OCI-LY3 (cell line): ENCODE measurements at regions not wholly inside any gene's neighbourhood (a gene's known extent, or its start where the extent isn't known, plus 50 kb on each side); places are given as distances from the start of the nearest gene placed in this dataset.
"Not testable (repeated sequence)": the region's sequence is repeated elsewhere in the genome, so short reads cannot be mapped to it uniquely, and the experiment has no call there.

Experiments
- H2AFZ ChIP-seq: fragments of 200-600, 300-600 bp; shearing (Covaris generic); 2 replicates; pipeline ENCODE4 v1.6.0; 2014; ENCODE audit warnings: antibody characterized with exemption, low read depth, low read length
- H3K27ac ChIP-seq: fragments of 200-600, 300-600 bp; sonication (generic); 2 replicates; pipeline ENCODE4 v1.5.1; 2014; ENCODE audit warnings: mild to moderate bottlenecking, low read length, moderate library complexity, mixed read lengths
- H3K27me3 ChIP-seq: fragments of 200-600, 300-600 bp; sonication (generic); 2 replicates; pipeline ENCODE4 v1.6.1; 2014; ENCODE audit warnings: low read depth, low read length, mixed read lengths
- H3K36me3 ChIP-seq: fragments of 200-600, 300-600 bp; sonication (generic); replicated peaks from 2 replicates; pipeline ENCODE3; 2014; ENCODE audit warnings: low read depth, low read length, mixed read lengths
- H3K4me1 ChIP-seq: fragments of 300-600, 200-600 bp; sonication (generic); 2 replicates; pipeline ENCODE4 v1.6.1; 2014; ENCODE audit warnings: low read length, mixed read lengths
- H3K4me2 ChIP-seq: fragments of 200-600, 300-600 bp; sonication (generic); 2 replicates; pipeline ENCODE4 v1.6.1; 2014; ENCODE audit warnings: low read length, mixed read lengths
- H3K4me3 ChIP-seq: fragments of 300-600, 200-600 bp; sonication (generic); 2 replicates; pipeline ENCODE4 v1.5.1; 2014; ENCODE audit warnings: antibody characterized with exemption, mild to moderate bottlenecking, low read length, moderate library complexity
- H3K79me2 ChIP-seq: fragments of 300-600, 200-600 bp; shearing (Covaris generic); 2 replicates; pipeline ENCODE4 v1.6.1; 2014; ENCODE audit warnings: mild to moderate bottlenecking, low read length, mixed read lengths
- H3K9ac ChIP-seq: fragments of 300-600, 200-600 bp; shearing (Covaris generic); 2 replicates; pipeline ENCODE4 v1.6.0; 2014; ENCODE audit warnings: mild to moderate bottlenecking, low read length, moderate library complexity
- H3K9me3 ChIP-seq: fragments of 200-600, 300-600 bp; shearing (Covaris generic); 2 replicates; pipeline ENCODE4 v1.6.1; 2014; ENCODE audit warnings: low read length, mixed read lengths; ENCODE audit not compliant: insufficient read depth
- H4K20me1 ChIP-seq: fragments of 200-600, 300-600 bp; sonication (generic); 2 replicates; pipeline ENCODE4 v1.6.1; 2016; ENCODE audit warnings: low read length, mixed read lengths; ENCODE audit not compliant: insufficient read depth
- CTCF ChIP-seq: fragments of 200-600, 300-600 bp; sonication (generic); IDR thresholded peaks from 2 replicates; pipeline ENCODE4 v1.5.1; 2014; ENCODE audit warnings: antibody characterized with exemption, low read length, low read depth
- EZH2phosphoT487 ChIP-seq: fragments of 200-600 bp; shearing (Covaris generic); IDR thresholded peaks from 2 replicates; pipeline ENCODE4 v1.6.1; 2018; ENCODE audit warnings: antibody characterized with exemption, mixed run types, low read depth

- Histone ChIP-seq H3K9ac (no peak overlapping the region), H3K27ac (no peak overlapping the region), H3K79me2 (no peaks in the 10 kb centered on the region), H3K36me3 (no peaks in the 10 kb centered on the region), H3K4me1 (no peaks in the 10 kb centered on the region), H3K27me3 (no peaks in the 10 kb centered on the region), H3K4me2 (no peak overlapping the region), H3K4me3 (no peak overlapping the region), H2AFZ (no peak overlapping the region), H3K9me3 (no peaks in the 10 kb centered on the region), H4K20me1 (no peaks in the 10 kb centered on the region)
- TF ChIP-seq EZH2phosphoT487 (no peak), CTCF (no peak)
Observed at GRCh38 chr17:45643591-45643990, 140.5 kb upstream of the CRHR1 start.

DNA sequence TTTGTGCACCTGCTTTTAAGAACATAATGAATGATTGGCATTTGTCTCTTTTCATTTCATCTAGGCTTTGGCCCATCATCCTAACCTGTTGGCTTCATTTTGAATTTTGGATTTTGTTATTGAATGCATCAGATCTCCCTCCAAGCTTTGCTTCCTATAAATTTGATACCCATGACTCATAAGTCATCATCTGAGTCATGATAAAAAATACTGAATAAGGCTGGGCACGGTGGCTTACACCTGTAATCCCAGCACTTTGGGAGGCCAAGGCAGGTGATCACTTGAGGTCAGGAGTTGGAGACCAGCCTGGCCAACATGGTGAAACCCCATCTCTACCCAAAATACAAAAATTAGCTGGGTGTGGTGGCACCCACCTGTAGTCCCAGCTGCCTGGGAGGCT, 139.5 kb upstream of the CRHR1 start:
- not testable (repeated sequence) for H3K4me2 ChIP-seq, H3K9ac ChIP-seq, H3K27ac ChIP-seq, H4K20me1 ChIP-seq, H3K27me3 ChIP-seq, H3K9me3 ChIP-seq, H3K79me2 ChIP-seq, H2AFZ ChIP-seq, H3K4me1 ChIP-seq, H3K4me3 ChIP-seq, H3K36me3 ChIP-seq

DNA sequence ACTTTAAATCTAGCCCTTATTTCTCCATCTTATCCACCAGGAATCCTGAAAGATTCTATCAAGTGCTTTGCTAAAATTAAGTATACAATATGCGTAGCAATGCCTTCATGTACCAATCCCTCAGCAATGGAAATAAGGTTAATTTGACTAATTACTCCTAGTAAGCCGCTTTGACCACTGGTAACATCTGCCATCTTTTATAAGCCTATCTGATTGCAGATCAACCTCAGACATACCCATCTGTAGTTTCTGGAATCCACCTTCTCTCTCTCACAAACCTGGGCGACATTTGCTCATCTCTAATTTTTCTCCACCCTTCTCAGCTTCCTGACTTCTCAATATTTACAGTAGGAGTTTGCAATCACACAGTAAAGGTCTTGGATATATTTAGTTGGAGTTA, 138.8 kb upstream of the CRHR1 start:
- no peaks in the 10 kb centered on the region for H4K20me1 ChIP-seq
- H3K27ac ChIP-seq = no peak overlapping the region
- no peaks in the 10 kb centered on the region for H3K27me3 ChIP-seq
- no peaks in the 10 kb centered on the region for H3K4me1 ChIP-seq
- H3K4me3 ChIP-seq = no peak overlapping the region
- H3K9ac ChIP-seq = no peak overlapping the region
- H2AFZ ChIP-seq = no peak overlapping the region
- no peaks in the 10 kb centered on the region for H3K36me3 ChIP-seq
- no peaks in the 10 kb centered on the region for H3K9me3 ChIP-seq
- H3K4me2 ChIP-seq = no peak overlapping the region
- H3K79me2 ChIP-seq = no peaks in the 10 kb centered on the region
- TF ChIP-seq EZH2phosphoT487 (no peak), CTCF (no peak)

DNA sequence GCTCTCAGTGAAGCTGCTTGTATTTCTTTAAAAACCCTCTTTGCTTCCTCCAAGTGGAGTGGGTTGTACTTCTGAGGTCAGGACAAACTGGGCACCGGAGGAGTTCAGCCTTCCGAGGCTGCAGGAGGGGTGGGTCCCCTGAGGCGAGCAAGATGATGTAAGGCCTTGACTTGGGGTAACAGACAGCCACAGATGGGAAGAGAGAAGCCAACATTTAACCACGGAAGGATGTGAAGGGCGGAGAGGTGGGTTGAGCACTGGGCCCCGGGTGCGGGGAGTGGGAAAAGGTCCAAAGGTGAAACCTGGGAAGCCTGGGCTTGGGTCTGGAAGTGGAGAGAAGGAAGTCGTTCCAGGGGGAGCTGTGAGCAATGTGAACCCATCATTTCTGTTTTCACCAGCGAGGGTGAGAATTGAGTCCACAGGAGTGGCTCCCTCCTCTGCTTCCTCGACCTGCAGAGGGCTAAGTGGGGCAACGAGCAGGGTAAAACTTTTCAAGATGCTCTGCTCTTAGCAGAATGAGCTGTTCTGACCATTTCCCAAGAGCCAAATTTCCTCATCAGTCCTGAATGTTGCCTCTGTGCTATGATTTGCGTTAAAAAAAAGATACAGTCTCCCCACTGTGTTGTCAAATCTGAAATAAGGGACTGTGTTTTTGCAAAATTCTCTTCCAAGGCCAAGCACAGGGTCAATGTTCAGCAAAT, 137.7 kb upstream of the CRHR1 start:
- H2AFZ ChIP-seq = no peak overlapping the region
- H3K36me3 ChIP-seq = no peaks in the 10 kb centered on the region
- H3K27me3 ChIP-seq = no peaks in the 10 kb centered on the region
- no peaks in the 10 kb centered on the region for H4K20me1 ChIP-seq
- H3K9me3 ChIP-seq = no peaks in the 10 kb centered on the region
- no peak overlapping the region for H3K4me3 ChIP-seq
- no peaks in the 10 kb centered on the region for H3K79me2 ChIP-seq
- TF ChIP-seq CTCF (no peak), EZH2phosphoT487 (no peak)
- H3K9ac ChIP-seq = no peak overlapping the region
- H3K4me1 ChIP-seq = no peaks in the 10 kb centered on the region
- H3K27ac ChIP-seq = no peak overlapping the region
- H3K4me2 ChIP-seq = no peak overlapping the region

DNA sequence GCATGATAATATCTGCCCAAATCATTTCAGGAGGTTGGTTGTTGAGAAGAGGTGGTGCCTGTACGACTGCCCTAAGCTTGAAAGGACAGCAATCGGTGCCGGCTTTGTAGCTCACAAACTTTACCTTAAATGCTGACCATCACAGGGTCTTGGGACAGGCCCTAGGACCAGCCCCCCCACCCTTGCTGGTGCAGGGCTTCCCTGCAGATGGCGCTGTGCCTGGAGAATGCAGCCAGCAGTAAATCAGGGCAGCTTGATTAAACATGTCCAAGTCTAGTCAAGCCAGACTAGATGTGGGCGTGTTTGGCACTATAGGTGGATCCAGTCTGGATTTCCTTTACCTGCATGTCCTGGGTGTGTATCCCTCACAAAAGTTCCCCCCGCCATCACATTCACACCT, 135.5 kb upstream of the CRHR1 start:
- TF ChIP-seq CTCF (peak; percentile 18), EZH2phosphoT487 (no peak)
- no peaks in the 10 kb centered on the region for H3K79me2 ChIP-seq
- no peak overlapping the region for H3K4me2 ChIP-seq
- no peaks in the 10 kb centered on the region for H3K27me3 ChIP-seq
- no peaks in the 10 kb centered on the region for H3K36me3 ChIP-seq
- no peak overlapping the region for H3K9ac ChIP-seq
- H3K4me1 ChIP-seq = no peaks in the 10 kb centered on the region
- H3K4me3 ChIP-seq = no peak overlapping the region
- no peaks in the 10 kb centered on the region for H3K9me3 ChIP-seq
- H3K27ac ChIP-seq = no peak overlapping the region
- H4K20me1 ChIP-seq = no peaks in the 10 kb centered on the region
- no peak overlapping the region for H2AFZ ChIP-seq
